GM19328 (cell line): ENCODE measurements at regions not wholly inside any gene's neighbourhood (a gene's known extent, or its start where the extent isn't known, plus 50 kb on each side); places are given as distances from the start of the nearest gene placed in this dataset.

Source experiments
- ATAC-seq: cut with Tn5 transposase; IDR thresholded peaks from one replicate; pipeline ENCODE4 v1.9.1; 2021; ENCODE audit warnings: mild to moderate bottlenecking, moderate library complexity; ENCODE audit not compliant: unreplicated experiment

- ATAC-seq, result no peak
Measured at GRCh38 chr2:180743401-180743800, 237.0 kb upstream of the UBE2E3 start.

GRCh38 chr2:180742801-180743200 lies 237.6 kb upstream of the UBE2E3 start:
- no peak for ATAC-seq

- no peak for ATAC-seq
Measured at GRCh38 chr2:180739070-180739469, 241.3 kb upstream of the UBE2E3 start.

GRCh38 chr2:180735799-180736198 lies 244.6 kb upstream of the UBE2E3 start:
- no peak for ATAC-seq

- no peak for ATAC-seq
Measured at GRCh38 chr2:180734382-180734781, 246.0 kb upstream of the UBE2E3 start.

GRCh38 chr2:180733330-180733729 lies 247.1 kb upstream of the UBE2E3 start:
- no peak for ATAC-seq

GRCh38 chr2:180732337-180732736 lies 248.1 kb upstream of the UBE2E3 start:
- no peak for ATAC-seq

- ATAC-seq, result no peak
Measured at GRCh38 chr2:180730976-180731375, 249.4 kb upstream of the UBE2E3 start.

GRCh38 chr2:180728928-180729559 lies 251.4 kb upstream of the UBE2E3 start:
- ATAC-seq, result no peak

- no peak for ATAC-seq
Measured at GRCh38 chr2:180723712-180724111, 256.7 kb upstream of the UBE2E3 start.

- ATAC-seq, result no peak
Measured at GRCh38 chr2:180722551-180723239, 257.7 kb upstream of the UBE2E3 start.

GRCh38 chr2:180720829-180721228 lies 259.6 kb upstream of the UBE2E3 start:
- no peak for ATAC-seq

- ATAC-seq, result no peak
Measured at GRCh38 chr2:180717588-180717987, 262.8 kb upstream of the UBE2E3 start.

- no peak for ATAC-seq
Measured at GRCh38 chr2:180716186-180717180, 263.9 kb upstream of the UBE2E3 start.

- no peak for ATAC-seq
Measured at GRCh38 chr2:180715044-180715443, 265.4 kb upstream of the UBE2E3 start.

GRCh38 chr2:180709392-180710145 lies 270.8 kb upstream of the UBE2E3 start:
- ATAC-seq, result no peak

- no peak for ATAC-seq
Measured at GRCh38 chr2:180707884-180708205, 272.6 kb upstream of the UBE2E3 start.

- ATAC-seq, result no peak
Measured at GRCh38 chr2:180707175-180707883, 273.1 kb upstream of the UBE2E3 start.

- ATAC-seq, result no peak
Measured at GRCh38 chr2:180706694-180707093, 273.7 kb upstream of the UBE2E3 start.

GRCh38 chr2:180705551-180705950 lies 274.9 kb upstream of the UBE2E3 start:
- no peak for ATAC-seq
